ENCODE measurements at regions not wholly inside any gene's neighbourhood (a gene's known extent, or its start where the extent isn't known, plus 50 kb on each side); places are given as distances from the start of the nearest gene placed in this dataset.

- Histone ChIP-seq H3K4me2 (ENCODE audit: low read depth, low read length) (no peak overlapping the region), H3K79me1 (ENCODE audit: low read depth in 1 of 2, low read length in 2 of 2) (no peaks in the 10 kb centered on the region), H2AFZ (replicated peaks; ENCODE audit: low read length, poor library complexity) (no peak overlapping the region), H3K36me3 (ENCODE audit: control insufficient read depth, insufficient read depth, low read length) (no peaks in the 10 kb centered on the region), H3K27me3 (ENCODE audit: control insufficient read depth, insufficient read depth, low read length) (peaks cover 11% of the 10 kb centered on the region), H3K9me1 (ENCODE audit: insufficient read depth, low read length) (no peaks in the 10 kb centered on the region), H3K18ac (ENCODE audit: low read depth, low read length) (no peak overlapping the region), H2AK5ac (ENCODE audit: low read depth, low read length) (no peak overlapping the region), H2BK15ac (ENCODE audit: low read depth, low read length) (no peak overlapping the region), H3K4ac (ENCODE audit: low read depth, low read length) (no peak overlapping the region), H3K56ac (ENCODE audit: extremely low read depth, insufficient read depth, low read length) (no peak overlapping the region), H2BK120ac (ENCODE audit: low read depth, low read length) (no peak overlapping the region), H3K27ac (ENCODE audit: insufficient read depth, low read length) (no peak overlapping the region), H4K5ac (ENCODE audit: low read depth, low read length) (no peak overlapping the region), H3K23ac (ENCODE audit: low read depth, low read length) (no peak overlapping the region), H2BK20ac (ENCODE audit: low read depth, low read length) (no peak overlapping the region), H4K91ac (ENCODE audit: insufficient read depth, low read depth, low read length) (no peak overlapping the region), H3K9ac (ENCODE audit: low read depth, low read length) (no peak overlapping the region), H3K9me3 (ENCODE audit: control insufficient read depth, insufficient read depth, low read length) (peaks cover 5% of the 10 kb centered on the region), H2BK5ac (ENCODE audit: low read depth, low read length, poor library complexity, severe bottlenecking) (no peak overlapping the region), H3K14ac (replicated peaks; ENCODE audit: low read depth, low read length) (no peak overlapping the region), H4K8ac (ENCODE audit: low read depth in 2 of 2, low read length in 2 of 2) (no peak overlapping the region), H2AK9ac (replicated peaks; ENCODE audit: low read depth, low read length, poor library complexity) (no peak overlapping the region), H3K4me3 (ENCODE audit: insufficient read depth, low read depth, low read length) (no peak overlapping the region), H4K20me1 (ENCODE audit: insufficient read depth, low read length) (no peaks in the 10 kb centered on the region), H3K4me1 (ENCODE audit: control insufficient read depth, insufficient read depth, low read length) (no peaks in the 10 kb centered on the region)
- no CpG with 5 or more reads among the region's 14 CpGs for WGBS, 2 experiments (ENCODE audit: extremely low coverage in 2 of 2, insufficient read length in 1 of 2)
- in situ Hi-C loops (cut with MboI; ENCODE audit: low sequenced_read_pairs): no loop called here
- POLR2A ChIA-PET (ENCODE audit: unreplicated experiment): no interaction called here
- TF ChIP-seq CHD1 (IDR thresholded peaks at IDR 0.05; ENCODE audit: low read depth, low read length) (no peak), POLR2A (IDR thresholded peaks at IDR 0.05; ENCODE audit: low read depth, low read length) (no peak), MXI1 (IDR thresholded peaks at IDR 0.05; ENCODE audit: borderline replicate concordance, low read depth, low read length) (no peak), NFE2L2 (IDR thresholded peaks at IDR 0.05; ENCODE audit: low read depth, low read length) (no peak)
- TF ChIP-seq, protein P1, sequence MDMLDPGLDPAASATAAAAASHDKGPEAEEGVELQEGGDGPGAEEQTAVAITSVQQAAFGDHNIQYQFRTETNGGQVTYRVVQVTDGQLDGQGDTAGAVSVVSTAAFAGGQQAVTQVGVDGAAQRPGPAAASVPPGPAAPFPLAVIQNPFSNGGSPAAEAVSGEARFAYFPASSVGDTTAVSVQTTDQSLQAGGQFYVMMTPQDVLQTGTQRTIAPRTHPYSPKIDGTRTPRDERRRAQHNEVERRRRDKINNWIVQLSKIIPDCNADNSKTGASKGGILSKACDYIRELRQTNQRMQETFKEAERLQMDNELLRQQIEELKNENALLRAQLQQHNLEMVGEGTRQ (IDR thresholded peaks at IDR 0.05; ENCODE audit: low read depth, low read length): no peak
- CTCF ChIA-PET: interaction anchor here (0.7 kb wide), 1 partner anchor 22 kb away, joined by 4 read pairs; no protein-coding TSS in a partner anchor
- intact Hi-C loops (cut with micrococcal nuclease): no loop called here
- BruUV-seq (replicated peaks): no TSS peak
- dilution Hi-C loops (cut with HindIII; ENCODE audit: low sequenced_read_pairs, unreplicated experiment): no loop called here
- ATAC-seq (ENCODE audit: low read depth) (no peak), DNase-seq (no peak)
These were observed 179.4 kb upstream of the NLRP1 start for GRCh38 chr17:5763595-5764306.
